ENCODE measurements at regions not wholly inside any gene's neighbourhood (a gene's known extent, or its start where the extent isn't known, plus 50 kb on each side); places are given as distances from the start of the nearest gene placed in this dataset.

- TF ChIP-seq CTCF (IDR thresholded peaks at IDR 0.05) (no peak), POLR2A (IDR thresholded peaks at IDR 0.05) (no peak)
Observed at GRCh38 chr2:146241023-146241422, 1603.8 kb upstream of the ACVR2A start.

All from Peyer's patch (tissue), 4 donors.